GM18505 (cell line): ENCODE measurements at regions not wholly inside any gene's neighbourhood (a gene's known extent, or its start where the extent isn't known, plus 50 kb on each side); places are given as distances from the start of the nearest gene placed in this dataset.

Experiments used
- ATAC-seq: cut with Tn5 transposase; IDR thresholded peaks from one replicate; pipeline ENCODE4 v1.9.1; 2021; ENCODE audit not compliant: unreplicated experiment
- POLR2A ChIP-seq: IDR thresholded peaks from 4 replicates; pipeline ENCODE4 v1.6.1; 2011; ENCODE audit warnings: borderline replicate concordance; ENCODE audit not compliant: insufficient read depth, insufficient read length; ENCODE audit errors: extremely low read depth

GRCh38 chr12:17214929-17215328 lies 609.0 kb upstream of the LMO3 start:
- TF ChIP-seq POLR2A: no peak
- ATAC-seq: no peak

DNA sequence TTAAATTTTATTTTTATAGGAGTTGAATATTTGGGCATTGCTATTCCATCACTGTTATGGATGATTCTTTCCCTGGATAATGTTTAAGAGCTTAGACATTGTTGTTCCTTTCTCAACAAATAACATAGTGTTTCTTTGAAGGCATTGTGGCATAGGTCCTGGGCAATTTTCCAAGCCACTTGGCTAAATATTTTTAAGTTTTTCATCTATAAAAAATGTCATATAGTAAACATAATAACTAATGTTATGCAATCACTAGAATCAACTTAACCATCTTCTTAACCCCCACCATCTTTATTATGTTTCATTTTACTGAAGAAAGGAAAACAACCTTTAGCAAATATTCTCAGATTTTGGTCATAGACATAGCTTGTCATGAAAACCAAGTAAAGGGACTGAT lies 600.6 kb upstream of the LMO3 start:
- no peak for ATAC-seq
- TF ChIP-seq POLR2A: no peak

GRCh38 chr12:17204289-17205054 lies 598.5 kb upstream of the LMO3 start:
- TF ChIP-seq POLR2A: no peak
- no peak for ATAC-seq

- TF ChIP-seq POLR2A: no peak
- no peak for ATAC-seq
Observed at GRCh38 chr12:17203497-17203896, 597.5 kb upstream of the LMO3 start.

- no peak for ATAC-seq
- TF ChIP-seq POLR2A: no peak
Observed at GRCh38 chr12:17197971-17198370, 592.0 kb upstream of the LMO3 start.

DNA sequence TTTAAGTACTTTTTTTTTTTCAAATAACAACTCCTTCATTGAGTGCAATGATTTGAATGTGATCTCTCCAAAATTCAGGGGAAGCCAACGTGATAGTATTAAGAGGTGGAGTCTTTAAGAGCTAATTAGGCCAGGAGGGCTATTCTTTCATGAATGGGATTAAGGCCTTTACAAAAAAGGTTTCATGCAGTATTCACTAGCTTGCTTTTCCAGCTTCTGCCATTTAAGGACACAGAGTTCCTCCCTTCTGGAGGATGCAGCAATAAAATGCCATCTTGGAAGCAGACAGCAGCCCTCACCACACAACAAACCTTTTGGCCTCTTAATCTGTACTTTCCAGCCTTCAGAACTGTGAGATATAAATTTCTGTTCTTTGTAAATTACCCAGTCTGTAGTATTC lies 586.8 kb upstream of the LMO3 start:
- no peak for ATAC-seq
- no peak for TF ChIP-seq POLR2A

DNA sequence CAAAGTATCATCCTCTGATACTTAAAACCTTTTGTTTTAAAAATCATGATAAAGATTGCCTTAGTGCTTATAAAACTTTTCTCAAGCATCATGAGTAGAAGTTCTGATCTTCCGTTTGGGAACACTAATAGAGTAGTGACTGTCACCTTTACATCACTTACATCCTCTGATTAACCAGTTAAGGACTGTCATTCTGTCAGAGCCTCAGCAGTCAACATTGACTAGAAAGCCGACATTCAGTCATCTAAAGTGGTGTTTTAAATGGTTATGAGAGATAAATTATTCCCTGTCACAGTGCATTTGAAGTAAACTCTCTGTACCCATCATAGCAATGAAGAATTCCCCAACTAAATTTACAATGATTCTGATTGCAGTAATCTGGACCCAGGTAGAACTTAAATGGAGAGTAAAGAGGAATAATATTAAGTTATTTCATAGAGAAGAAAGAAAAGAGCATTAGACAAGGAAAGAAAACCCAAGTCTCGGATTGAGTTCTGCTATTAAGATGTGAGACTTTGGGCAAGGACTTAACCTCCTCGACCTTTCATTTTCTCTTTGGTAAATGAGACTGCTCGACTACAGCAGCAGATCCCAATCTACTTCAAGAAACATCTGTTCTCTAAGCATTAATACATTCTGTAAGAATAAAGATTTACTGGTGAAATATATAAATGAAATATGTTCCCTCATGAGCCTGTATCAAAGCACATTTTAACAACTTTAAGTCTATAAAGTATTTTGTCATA lies 563.9 kb upstream of the LMO3 start:
- TF ChIP-seq POLR2A: no peak
- ATAC-seq: no peak

GRCh38 chr12:17159506-17160300 lies 553.7 kb upstream of the LMO3 start:
- TF ChIP-seq POLR2A: no peak
- no peak for ATAC-seq

DNA sequence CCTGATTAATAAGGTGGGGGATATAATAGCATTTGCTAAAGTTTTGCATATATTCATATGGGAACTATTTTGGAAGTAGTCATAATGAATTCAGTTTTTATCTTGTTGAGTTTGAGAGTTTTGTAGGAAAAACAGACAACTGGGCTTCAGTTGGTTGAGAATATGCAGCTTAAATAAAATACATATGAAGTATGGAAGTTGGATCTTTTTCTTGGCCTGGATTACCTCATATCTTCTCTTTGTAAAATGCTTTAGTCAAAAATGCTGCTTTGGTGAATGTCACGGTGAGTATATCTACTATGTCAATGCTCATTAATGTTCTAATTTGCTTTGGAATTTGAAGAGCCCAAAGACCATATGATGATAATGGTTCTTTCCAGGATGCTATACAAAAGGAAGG lies 552.2 kb upstream of the LMO3 start:
- ATAC-seq: no peak
- no peak for TF ChIP-seq POLR2A

- no peak for TF ChIP-seq POLR2A
- ATAC-seq: no peak
Observed at GRCh38 chr12:17151917-17152316, 546.0 kb upstream of the LMO3 start.

GRCh38 chr12:17148706-17149105 lies 542.7 kb upstream of the LMO3 start:
- ATAC-seq: no peak
- TF ChIP-seq POLR2A: no peak

DNA sequence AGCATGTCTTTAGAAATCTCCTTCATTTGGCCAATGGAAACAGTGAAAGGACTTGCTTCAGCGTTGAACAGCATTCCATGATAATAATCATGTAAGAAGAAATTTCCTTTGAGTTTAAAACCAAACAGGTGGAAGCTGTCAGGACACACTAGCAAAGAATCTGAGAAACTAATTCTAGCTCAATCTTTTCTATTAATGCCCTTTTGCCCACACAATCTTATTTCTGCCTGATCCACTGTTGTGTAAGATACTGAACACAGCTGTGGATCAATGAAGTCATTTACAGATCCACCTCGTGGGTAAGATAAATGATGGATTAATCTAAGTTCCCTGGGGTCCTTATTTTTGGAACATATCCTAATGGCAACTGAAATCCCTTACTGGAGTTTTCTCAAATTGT lies 536.9 kb upstream of the LMO3 start:
- no peak for TF ChIP-seq POLR2A
- no peak for ATAC-seq

DNA sequence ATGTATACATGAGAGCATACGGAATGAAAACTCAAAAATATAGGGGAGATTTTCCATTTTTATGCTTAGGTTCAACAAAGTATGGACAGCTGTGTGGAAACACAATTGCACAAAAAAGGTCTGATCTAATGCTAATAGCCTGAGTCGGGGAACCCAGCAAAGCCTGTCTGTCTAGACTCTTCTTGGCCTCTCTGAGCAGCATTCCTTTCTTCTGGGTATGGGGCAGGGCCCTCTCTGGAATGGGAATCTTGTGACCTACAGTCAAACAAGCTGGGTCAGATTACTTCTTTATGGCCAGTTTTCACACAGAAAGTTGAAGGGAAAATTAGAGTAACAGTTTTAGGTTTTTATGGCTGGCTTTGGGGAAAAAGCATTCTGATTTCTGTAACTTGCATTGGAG lies 534.0 kb upstream of the LMO3 start:
- ATAC-seq: no peak
- TF ChIP-seq POLR2A: no peak
